ENCODE measurements at regions not wholly inside any gene's neighbourhood (a gene's known extent, or its start where the extent isn't known, plus 50 kb on each side); places are given as distances from the start of the nearest gene placed in this dataset.

- DNase-seq (ENCODE audit: extremely low read depth in 1 of 2, low read depth in 1 of 2): no peak
Observed at GRCh38 chr21:27647921-27648320, 681.0 kb upstream of the ADAMTS5 start.

DNA sequence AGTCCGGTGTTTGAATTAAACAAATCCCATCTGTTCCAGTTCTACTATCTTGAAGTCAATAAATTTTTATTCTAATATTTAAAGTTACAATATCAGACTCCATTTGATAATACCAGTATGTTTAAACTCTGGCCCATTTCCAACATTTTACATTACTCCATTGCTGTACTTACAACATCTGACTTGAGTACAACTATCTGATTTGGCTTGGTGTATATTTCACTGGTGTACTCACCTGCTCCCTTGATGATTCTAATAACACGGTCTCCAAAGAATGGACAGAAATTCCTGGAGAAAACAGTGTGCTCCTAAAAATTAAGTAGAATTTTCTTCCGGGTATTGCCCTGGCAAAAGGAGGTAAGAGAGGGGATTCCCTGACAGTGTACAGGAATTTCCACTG, 680.5 kb upstream of the ADAMTS5 start:
- DNase-seq (ENCODE audit: extremely low read depth in 1 of 2, low read depth in 1 of 2): no peak

DNA sequence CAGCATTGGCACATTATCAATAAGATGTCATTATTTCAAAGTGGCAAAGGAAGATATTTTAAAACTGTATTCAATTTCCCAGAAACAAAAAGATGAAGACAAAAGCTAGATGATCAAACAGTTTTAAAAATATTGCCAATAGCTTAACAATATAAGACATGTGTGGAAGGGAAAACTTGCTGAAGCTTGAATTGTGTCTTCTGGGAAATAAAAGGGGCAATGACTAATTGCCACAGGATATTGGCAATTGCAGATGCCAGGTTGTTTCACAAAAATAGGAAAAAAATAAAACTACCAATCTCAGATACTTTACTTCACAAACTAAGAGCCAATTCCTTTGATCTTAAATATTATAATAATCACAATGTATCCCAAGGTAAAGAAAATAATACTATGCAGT, 679.8 kb upstream of the ADAMTS5 start:
- DNase-seq (ENCODE audit: extremely low read depth in 1 of 2, low read depth in 1 of 2): no peak

- DNase-seq (ENCODE audit: extremely low read depth in 1 of 2, low read depth in 1 of 2): no peak
Observed at GRCh38 chr21:27646056-27646455, 679.2 kb upstream of the ADAMTS5 start.

- no peak for DNase-seq (ENCODE audit: extremely low read depth in 1 of 2, low read depth in 1 of 2)
Observed at GRCh38 chr21:27645285-27645684, 678.4 kb upstream of the ADAMTS5 start.

DNA sequence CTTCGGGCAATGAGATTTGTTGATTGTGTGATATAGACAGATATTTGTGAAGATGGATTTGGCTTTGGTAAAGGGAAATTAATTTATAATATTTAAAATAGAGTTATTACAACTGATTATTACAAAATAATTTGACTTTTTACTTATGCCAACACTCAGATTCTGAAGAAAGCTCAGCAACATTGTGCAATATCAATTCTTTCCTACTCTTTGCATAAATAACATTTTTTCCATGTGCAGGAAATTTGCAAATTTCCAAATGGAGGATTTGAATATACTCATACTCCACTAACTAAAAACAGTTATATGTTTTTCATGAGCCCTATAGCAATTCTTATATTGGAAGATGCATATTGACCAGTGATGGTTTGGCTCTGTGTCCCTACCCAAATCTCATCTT, 676.4 kb upstream of the ADAMTS5 start:
- DNase-seq (ENCODE audit: extremely low read depth in 1 of 2, low read depth in 1 of 2): no peak

DNA sequence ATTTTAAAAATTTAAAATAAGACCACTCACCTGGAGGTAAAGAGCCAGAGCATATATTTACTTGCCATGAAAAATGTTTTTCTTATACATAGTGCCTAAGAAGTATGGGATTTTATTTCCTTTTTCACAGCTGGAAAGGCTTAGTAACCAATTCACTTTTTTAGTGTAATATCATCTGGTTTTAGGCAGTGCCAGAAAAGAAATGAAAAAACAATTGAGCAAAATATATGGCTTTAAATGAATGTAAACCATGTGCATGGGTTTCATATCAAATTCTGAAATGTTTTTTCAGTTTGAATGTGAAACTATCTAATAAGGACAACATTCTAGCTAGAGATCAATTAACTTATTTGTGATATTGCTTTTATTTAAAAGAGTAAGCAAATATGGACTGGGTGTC, 672.4 kb upstream of the ADAMTS5 start:
- no peak for DNase-seq (ENCODE audit: extremely low read depth in 1 of 2, low read depth in 1 of 2)

GRCh38 chr21:27636656-27637055, 669.8 kb upstream of the ADAMTS5 start:
- DNase-seq (ENCODE audit: extremely low read depth in 1 of 2, low read depth in 1 of 2): no peak

GRCh38 chr21:27633631-27634030, 666.7 kb upstream of the ADAMTS5 start:
- DNase-seq (ENCODE audit: extremely low read depth in 1 of 2, low read depth in 1 of 2): no peak

DNA sequence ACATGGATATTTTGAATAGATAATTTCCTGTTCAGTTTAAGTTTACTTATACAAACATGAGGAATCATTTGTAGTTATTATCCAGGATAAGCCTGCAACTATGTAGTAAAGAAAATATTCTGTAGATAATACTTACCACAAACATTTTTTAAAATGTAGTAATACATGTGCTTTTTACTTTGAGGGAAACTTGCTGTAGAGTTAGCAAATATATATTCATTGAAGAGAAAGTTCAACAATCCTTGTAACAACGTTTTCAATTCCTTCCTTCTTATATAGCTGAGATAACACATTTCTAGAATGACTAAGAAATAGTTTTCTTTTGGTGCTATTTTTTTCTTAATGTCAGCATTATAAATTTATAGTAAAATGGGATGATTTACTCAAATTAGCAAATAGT, 664.6 kb upstream of the ADAMTS5 start:
- DNase-seq (ENCODE audit: extremely low read depth in 1 of 2, low read depth in 1 of 2): no peak

DNA sequence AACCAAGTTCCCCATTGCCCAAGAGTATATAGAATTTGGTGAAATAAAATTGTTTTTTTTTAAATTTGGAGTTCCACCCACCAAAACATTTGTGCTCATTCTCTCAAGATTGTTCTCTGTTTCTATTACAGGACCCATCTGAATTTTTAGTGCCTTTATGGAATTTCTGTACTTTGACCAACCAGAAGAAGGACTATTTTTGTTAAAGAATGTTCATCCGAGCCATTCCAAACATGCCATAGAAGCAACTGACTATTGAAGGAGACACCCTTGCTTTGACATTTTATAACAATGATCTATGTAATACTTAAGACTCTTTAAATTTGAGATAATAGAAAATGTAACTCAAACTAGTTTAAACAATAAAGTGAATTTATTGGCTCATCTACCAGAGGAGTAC, 655.7 kb upstream of the ADAMTS5 start:
- DNase-seq (ENCODE audit: extremely low read depth in 1 of 2, low read depth in 1 of 2): no peak

DNA sequence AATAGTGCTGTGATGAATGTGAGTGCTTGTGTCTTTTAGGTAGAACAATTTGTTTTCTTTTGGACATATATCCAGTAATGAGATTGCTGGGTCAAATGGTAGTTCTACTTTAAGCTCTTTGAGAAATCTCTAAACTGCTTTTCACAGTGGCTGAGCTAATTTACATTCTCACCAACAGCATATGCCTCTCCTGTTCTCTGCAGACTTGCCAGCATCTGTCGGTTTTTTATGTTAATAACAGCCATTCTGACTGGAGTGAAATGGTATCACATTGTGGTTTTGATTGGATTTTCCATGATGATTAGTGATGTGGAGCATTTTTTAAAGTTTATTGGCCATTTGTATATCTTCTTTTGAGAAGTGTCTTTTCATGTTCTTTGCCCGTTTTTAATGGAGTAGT, 647.3 kb upstream of the ADAMTS5 start:
- DNase-seq (ENCODE audit: extremely low read depth in 1 of 2, low read depth in 1 of 2): no peak

- no peak for DNase-seq (ENCODE audit: extremely low read depth in 1 of 2, low read depth in 1 of 2)
Observed at GRCh38 chr21:27606422-27606821, 639.5 kb upstream of the ADAMTS5 start.

- DNase-seq (ENCODE audit: extremely low read depth in 1 of 2, low read depth in 1 of 2): no peak
Observed at GRCh38 chr21:27596196-27596595, 629.3 kb upstream of the ADAMTS5 start.

DNA sequence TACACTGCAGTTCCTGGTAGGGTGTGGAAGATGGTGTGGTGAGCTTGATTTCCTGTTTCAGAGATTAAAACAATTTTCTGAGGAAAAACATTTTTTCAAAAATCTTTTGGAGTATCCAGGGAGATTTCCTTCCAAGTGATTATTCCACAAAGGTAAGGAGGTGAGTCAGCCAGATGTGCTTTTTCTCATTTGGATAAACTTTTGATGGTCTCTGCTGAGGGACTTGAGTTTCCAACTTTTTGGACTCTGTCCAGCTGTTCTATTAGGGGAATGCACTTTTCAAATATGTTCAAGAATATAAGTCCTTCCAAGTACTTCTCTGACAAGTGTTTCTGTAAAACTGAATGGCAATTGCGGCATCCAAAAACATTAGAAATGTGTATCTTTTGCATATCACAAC, 628.8 kb upstream of the ADAMTS5 start:
- DNase-seq (ENCODE audit: extremely low read depth in 1 of 2, low read depth in 1 of 2): no peak

DNA sequence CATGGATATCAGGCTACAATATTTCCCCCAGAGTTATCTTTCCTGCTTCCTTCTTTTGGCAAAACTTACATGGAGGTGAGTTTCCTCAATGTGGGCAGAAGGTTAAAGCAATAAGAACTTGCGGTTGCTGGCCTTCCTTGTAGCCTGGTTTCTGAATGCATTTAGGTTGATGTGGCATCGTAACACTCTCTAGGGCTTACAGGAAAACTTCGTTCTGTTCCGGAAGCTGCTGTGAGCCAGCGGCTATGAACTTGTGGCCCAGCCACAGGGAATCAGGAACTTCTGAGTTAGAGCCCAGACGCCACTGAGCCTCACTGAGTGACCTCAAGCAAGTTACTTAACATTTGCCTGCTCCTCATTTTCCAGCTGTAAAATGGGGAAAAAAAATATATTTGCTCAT, 623.4 kb upstream of the ADAMTS5 start:
- no peak for DNase-seq (ENCODE audit: extremely low read depth in 1 of 2, low read depth in 1 of 2)

- DNase-seq (ENCODE audit: extremely low read depth in 1 of 2, low read depth in 1 of 2): no peak
Observed at GRCh38 chr21:27589781-27590180, 622.9 kb upstream of the ADAMTS5 start.

GRCh38 chr21:27586986-27587385, 620.1 kb upstream of the ADAMTS5 start:
- DNase-seq (ENCODE audit: extremely low read depth in 1 of 2, low read depth in 1 of 2): no peak

- no peak for DNase-seq (ENCODE audit: extremely low read depth in 1 of 2, low read depth in 1 of 2)
Observed at GRCh38 chr21:27586326-27586725, 619.4 kb upstream of the ADAMTS5 start.

DNA sequence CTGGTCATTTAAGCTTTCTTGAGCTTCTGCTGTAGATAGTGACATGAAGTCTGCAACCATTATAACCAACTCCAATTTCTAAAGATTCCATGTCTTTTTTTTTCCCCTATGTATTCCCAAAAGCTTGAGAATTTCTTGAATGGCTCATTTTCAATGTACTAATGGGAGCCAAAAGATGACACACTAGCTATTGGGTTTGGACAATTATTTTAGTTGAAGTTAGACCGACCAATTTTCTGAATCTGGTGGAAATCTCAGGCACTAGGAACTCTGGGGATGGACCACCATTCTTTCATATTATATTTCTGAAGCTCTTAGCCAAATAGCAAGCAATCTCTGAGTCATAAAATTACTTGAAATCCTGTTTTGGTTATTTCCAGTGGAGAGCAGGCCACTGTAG, 617.4 kb upstream of the ADAMTS5 start:
- no peak for DNase-seq (ENCODE audit: extremely low read depth in 1 of 2, low read depth in 1 of 2)

- DNase-seq (ENCODE audit: extremely low read depth in 1 of 2, low read depth in 1 of 2): no peak
Observed at GRCh38 chr21:27582948-27583430, 616.1 kb upstream of the ADAMTS5 start.

DNA sequence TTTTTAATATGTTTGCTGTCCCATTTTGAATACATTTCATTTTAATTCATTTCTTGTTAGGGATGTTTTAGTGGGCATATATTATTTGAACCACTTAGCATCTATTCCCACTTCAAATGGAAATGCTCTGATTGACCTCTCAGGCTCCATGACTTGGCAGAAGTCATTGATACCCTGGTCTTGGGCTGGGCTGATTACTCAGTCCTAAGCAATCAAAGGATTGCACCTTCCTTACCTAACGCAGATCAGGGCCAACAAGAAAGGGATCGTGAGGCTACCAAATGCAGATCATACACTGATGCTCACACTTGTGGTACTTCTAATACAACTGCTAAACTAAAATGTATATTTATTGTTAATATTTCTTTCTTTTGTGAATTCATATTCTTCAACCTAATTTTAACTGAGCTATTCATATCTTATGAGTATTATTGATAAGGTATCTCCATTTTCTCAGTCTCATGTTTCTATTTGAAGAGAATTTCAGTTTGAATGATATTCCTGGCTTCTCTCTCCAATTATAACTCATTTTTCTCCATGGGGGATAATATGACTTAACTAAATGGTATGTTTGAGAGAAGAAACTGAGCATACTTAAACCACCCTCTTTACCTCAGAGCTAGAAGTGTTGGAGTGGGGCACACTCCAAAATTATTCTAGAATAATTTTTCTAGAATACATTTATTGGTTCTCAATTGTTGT, 615.5 kb upstream of the ADAMTS5 start:
- DNase-seq (ENCODE audit: extremely low read depth in 1 of 2, low read depth in 1 of 2): no peak

DNA sequence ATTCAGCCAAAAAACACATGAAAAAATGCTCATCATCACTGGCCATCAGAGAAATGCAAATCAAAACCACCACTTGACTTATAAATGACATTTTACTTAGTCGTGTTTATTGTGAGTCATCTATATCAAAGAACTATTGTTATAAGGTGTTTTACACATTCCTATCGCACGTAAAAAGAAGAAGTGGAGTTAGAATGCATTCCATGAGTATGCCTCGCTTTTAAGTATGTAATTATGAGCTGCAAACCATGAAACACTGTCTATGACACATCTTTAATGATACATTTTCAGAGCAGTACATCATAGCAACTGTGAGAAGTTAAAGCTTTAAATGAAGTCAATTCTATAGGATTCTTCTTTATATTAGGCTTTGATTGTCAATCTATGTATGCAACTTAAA, 614.3 kb upstream of the ADAMTS5 start:
- DNase-seq (ENCODE audit: extremely low read depth in 1 of 2, low read depth in 1 of 2): no peak

Data from activated CD8-positive, alpha-beta memory T cell treated with anti-CD3 and anti-CD28 coated beads for 1 hour (primary cell).